ENCODE measurements at regions not wholly inside any gene's neighbourhood (a gene's known extent, or its start where the extent isn't known, plus 50 kb on each side); places are given as distances from the start of the nearest gene placed in this dataset.
"Not testable (repeated sequence)": the region's sequence is repeated elsewhere in the genome, so short reads cannot be mapped to it uniquely, and the experiment has no call there.

GRCh38 chr2:3036432-3037125 lies 341.0 kb downstream of the EIPR1 start:
- DNase-seq (ENCODE audit: low spot score): no peak

DNA sequence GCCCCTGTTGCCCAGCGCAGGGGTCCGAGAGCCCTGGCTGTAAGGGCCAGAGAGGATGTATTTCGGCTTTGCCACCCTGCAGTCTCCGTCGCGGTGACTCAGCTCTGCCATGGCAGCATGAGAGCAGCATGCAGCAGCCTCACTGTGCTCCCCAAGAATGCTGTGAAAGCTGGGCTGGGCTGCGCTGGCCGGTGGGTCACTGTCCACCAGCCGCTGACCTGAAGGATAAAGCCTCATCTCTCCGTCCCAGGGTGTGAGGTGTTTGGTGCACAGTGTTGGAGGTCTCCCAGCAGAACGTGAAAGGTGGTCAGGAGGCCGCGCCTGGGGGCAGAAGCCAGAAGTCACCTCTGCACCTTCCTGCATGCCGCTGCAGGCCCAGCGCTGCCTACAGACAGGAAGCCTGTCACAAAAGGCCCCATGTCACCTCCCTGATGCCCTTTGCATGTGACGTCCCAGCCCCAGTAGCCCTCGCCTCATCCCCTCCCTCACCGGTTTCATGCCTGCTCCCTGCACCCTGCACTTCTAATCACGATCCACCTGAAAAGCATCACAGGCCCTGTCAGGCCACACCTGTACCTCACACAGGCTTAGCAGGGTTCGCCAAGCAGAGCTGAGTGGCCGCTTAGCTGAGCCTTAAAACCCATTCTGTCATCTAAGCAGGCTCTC lies 342.1 kb downstream of the EIPR1 start:
- no peak for DNase-seq (ENCODE audit: low spot score)

DNA sequence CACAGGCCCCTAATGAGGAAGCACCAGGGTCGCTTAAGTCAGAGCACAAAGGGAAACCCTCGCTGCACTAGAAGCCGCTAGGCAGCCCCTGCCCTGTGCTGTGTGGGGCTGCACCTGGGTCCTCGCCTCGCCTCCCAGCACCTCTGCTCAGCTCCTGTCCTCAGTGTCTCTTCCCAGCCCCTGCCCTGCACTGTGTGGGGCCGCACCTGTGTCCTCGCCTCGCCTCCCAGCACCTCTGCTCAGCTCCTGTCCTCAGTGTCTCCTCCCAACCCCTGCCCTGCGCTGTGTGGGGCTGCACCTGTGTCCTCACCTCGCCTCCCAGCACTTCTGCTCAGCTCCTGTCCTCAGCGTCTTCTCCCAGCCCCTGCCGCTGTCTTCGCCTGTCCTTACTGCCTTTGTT lies 342.8 kb downstream of the EIPR1 start:
- no peak for DNase-seq (ENCODE audit: low spot score)

GRCh38 chr2:3034396-3034795 lies 343.2 kb downstream of the EIPR1 start:
- no peak for DNase-seq (ENCODE audit: low spot score)

- DNase-seq (ENCODE audit: low spot score): no peak
Measured at GRCh38 chr2:3033315-3033714, 344.3 kb downstream of the EIPR1 start.

DNA sequence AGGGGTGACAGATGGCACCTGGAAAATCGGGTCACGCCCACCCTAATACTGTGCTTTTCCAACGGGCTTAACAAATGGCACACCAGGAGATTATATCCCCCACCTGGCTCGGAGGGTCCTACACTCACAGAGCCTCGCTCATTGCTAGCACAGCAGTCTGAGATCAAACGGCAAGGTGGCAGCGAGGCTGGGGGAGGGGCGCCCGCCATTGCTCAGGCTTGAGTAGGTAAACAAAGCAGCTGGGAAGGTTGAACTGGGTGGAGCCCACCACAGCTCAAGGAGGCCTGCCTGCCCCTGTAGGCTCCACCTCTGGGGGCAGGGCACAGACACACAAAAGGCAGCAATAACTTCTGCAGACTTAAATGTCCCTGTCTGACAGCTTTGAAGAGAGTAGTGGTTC lies 346.8 kb downstream of the EIPR1 start:
- DNase-seq (ENCODE audit: low spot score): not testable (repeated sequence)

GRCh38 chr2:3025984-3026383 lies 351.6 kb downstream of the EIPR1 start:
- no peak for DNase-seq (ENCODE audit: low spot score)

GRCh38 chr2:3025261-3025660 lies 352.4 kb downstream of the EIPR1 start:
- DNase-seq (ENCODE audit: low spot score): no peak

- no peak for DNase-seq (ENCODE audit: low spot score)
Measured at GRCh38 chr2:3024401-3024935, 353.1 kb downstream of the EIPR1 start.

GRCh38 chr2:3023531-3023930 lies 354.1 kb downstream of the EIPR1 start:
- no peak for DNase-seq (ENCODE audit: low spot score)

GRCh38 chr2:3022841-3023372 lies 354.7 kb downstream of the EIPR1 start:
- no peak for DNase-seq (ENCODE audit: low spot score)

GRCh38 chr2:3021720-3022119 lies 355.9 kb downstream of the EIPR1 start:
- DNase-seq (ENCODE audit: low spot score): no peak

DNA sequence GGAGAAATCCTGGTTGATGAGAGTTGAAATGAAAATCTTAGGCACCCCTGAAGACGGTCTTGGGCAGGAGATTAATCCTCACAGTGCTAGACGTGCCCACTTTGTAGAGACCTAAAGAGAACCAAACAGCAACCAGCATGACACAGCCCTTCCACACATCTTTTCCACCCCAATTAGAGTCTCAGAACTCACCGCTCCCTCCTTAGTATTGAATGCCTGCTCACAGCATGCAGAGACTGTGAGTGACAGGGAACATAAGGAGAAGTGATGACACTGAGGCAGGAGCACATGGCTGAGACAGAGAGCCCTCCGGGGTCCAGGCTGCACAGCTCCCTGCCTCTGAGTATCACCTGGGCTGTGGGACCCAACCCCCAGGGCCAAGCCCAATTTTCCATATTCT lies 367.6 kb downstream of the EIPR1 start:
- no peak for DNase-seq (ENCODE audit: low spot score)

DNA sequence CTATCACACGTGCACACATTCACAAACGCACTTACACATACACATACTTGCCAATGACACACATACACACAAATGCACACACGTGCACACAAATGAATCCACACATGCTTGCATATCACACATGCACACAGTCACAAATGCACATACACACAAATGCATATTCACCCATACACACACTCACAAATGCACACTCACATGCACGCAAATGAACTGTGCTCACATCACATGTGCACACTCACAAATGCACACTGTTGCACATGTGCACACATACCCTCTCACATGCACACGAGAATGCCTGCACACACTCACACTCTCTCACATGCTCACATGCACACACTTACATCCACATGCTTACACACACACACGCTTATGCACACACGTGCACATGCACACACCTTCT lies 368.1 kb downstream of the EIPR1 start:
- DNase-seq (ENCODE audit: low spot score): no peak

DNA sequence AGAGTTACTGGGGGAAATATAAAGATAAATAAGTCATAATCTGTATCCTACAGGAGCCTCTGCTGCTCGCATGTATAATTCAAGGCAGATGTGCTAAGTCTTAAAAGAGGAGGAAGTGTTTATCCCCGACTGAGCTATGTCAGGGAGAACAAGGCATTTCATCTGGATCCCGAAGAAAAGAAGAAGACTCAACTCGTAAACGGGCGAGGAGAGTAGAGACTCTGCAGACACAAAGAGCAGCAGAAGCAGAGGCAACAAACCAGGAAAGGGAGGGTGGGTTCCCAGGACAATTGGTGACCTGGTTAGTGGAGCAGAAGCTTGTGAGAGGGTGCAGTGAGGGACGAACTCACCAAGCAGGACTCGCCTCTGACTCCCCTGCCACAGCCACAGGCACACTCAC lies 368.6 kb downstream of the EIPR1 start:
- no peak for DNase-seq (ENCODE audit: low spot score)

DNA sequence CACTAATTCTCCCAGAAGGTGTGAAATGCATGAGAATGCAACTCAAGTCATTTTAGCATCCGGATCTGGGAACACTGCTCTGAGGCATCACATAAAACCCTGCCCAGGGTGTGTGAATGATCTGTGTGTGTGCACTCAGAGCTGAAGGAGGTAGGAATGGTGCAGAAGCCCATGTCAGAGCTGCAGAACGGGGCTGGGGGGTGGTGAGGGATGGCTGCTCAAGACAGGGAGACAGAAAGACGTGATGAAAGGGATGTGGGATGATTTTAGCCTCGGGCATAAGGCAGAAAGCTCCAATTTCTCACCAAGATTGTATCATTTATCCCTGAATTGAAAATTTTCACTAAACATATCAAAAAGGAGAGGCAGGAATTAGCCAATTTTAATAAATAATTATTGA lies 369.1 kb downstream of the EIPR1 start:
- no peak for DNase-seq (ENCODE audit: low spot score)

DNA sequence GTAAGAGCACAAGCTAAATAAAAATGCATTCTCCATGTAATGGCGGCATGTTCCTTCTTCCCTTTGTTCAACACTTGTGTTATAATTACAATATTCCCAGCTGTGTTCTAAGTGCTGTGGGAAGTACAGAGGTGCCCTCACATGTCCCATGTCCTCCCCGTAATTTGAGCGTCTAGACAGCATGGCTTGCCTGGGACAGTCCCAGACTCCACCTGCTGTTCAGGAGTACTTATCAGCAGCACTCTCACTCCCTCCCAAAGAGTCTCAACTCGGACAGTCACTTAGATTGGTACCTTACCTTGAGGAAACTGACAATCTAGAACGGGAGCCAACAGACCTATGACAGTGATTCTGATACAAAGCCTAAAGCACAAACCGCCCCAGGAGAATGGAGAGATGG lies 370.5 kb downstream of the EIPR1 start:
- DNase-seq (ENCODE audit: low spot score): no peak

DNA sequence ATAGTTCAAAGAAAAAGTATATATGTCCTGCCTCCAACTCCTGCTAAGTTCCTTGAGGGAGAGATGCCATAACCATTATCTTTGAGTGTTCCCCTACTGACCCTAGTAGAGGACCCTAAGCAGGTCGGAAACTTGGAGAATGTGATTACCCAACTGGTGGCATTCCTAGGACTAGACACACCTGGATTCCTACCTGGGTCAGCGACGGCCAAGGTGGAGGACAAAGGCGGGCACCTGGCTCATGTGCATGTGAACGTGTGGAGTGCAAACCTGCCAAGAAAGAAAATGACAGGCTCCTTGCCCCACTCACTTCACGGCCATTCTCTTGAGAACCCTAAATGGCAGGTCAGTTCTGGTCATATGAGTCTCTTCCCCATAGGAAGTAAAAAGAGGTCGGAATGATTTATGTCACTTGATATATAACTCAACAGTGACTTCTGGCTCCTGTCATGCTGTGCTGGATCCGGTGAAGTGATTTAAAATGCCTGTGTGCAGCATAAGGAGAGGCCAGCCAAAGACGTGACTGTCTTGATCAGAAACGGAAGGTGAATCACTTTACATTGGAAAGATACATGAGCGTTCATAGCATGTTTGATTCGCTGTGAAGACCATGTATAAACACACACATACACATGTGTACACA lies 371.6 kb downstream of the EIPR1 start:
- no peak for DNase-seq (ENCODE audit: low spot score)

GRCh38 chr2:3001615-3002560 lies 375.7 kb downstream of the EIPR1 start:
- DNase-seq (ENCODE audit: low spot score): no peak

DNA sequence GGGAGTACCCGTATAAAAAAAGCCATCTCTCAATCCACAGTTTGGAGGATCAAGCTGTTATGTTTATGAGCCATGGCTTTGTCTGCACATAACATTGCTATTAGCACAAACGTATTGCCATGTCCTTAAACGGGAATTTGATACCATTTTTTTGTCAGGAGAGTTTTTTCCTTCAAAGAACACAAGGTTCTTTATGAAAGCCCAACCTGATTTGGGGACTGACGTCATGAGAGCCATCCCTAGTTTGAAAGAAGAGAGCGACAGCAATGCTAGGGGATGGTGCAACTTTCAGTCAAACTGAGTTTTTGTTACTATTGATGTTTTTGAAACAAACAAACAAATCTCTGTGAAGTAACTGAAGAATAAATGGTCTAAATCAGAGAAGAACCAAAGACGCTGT lies 376.6 kb downstream of the EIPR1 start:
- DNase-seq (ENCODE audit: low spot score): no peak

GRCh38 chr2:3000125-3000524 lies 377.5 kb downstream of the EIPR1 start:
- DNase-seq (ENCODE audit: low spot score): no peak

DNA sequence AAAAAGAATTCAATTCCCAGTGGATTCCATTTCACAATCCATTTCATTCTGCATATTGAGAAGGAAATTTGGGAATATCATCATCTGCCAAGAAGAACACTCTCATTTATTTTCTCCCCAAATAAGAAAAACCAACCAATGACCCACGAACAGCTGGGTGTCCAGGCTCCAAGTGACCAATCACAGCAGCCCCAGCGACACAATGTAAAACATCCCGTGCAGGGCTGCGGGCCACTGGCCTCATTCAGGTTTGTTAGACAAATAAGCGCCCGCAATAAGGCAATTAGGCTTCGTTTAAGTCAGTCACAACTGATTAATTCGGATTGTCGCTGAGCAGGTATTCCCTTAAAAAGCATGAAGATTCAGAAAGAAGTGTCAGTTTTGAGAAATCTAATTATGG lies 378.6 kb downstream of the EIPR1 start:
- no peak for DNase-seq (ENCODE audit: low spot score)

Measured in CD4-positive, alpha-beta T cell treated with Interleukin-15 for 4 hours (primary cell).